ENCODE measurements at regions not wholly inside any gene's neighbourhood (a gene's known extent, or its start where the extent isn't known, plus 50 kb on each side); places are given as distances from the start of the nearest gene placed in this dataset.

DNA sequence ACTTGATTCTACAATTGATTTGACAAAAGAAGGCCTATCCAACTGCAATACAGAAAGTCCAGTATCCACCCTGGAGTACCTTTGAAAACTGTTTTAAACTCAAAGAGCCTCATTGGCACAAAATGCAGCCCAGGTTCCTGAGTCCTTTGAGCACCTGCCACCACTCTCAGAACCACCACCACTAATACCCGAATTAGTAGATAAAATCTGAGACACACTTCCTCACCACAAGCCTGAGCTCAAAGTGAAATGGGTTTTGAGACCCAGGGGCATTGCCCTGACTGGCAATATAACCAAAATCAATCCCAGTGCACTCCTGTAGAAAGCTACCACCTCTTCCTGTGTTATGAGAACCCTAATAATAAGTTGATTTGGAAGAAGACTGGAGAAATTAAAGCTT is 215.7 kb downstream of the CSNK2A3 start:
- no peak for DNase-seq (ENCODE audit: low spot score)

GRCh38 chr11:11135820-11136476 is 217.1 kb downstream of the CSNK2A3 start:
- DNase-seq (ENCODE audit: low spot score): no peak

DNA sequence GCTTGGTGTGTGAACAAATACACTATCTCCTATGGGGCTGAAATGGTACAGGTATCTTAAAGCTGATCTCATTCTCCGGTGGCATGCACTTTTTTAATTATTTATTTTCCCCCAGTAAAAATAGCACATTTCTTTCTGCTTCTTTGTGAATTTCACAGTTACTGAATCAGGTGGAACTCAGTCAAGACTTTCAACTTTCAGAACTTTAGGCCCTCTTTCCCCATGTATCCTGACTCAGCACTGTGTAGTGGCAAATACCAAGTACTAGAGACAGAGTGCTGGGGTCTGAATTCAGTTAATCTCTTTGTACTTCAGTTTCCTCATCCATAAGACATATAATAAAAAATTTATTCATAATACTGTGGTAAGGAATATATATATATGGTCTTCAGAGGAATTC is 223.9 kb downstream of the CSNK2A3 start:
- no peak for DNase-seq (ENCODE audit: low spot score)

DNA sequence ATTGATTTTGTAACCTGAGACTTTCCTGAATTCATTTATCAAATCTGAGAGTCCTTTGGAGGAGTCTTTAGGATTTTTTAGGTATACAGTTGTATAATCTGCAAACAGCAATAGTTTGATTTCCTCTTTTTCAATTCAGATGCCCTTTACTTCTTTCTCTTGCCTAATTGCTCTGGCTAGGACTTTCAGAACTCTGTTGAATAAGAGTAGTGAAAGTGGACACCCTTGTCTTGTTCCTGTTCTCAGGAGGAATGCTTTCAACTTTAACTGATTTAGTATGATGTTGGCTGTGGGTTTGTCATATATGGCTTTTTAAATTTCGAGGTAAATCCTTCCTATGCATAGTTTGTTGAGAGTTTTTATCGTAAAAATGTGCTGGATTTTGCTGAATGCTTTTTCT is 227.4 kb downstream of the CSNK2A3 start:
- no peak for DNase-seq (ENCODE audit: low spot score)

- no peak for DNase-seq (ENCODE audit: low spot score)
These were observed 230.3 kb downstream of the CSNK2A3 start for GRCh38 chr11:11122749-11123148.

GRCh38 chr11:11119917-11120316 is 233.1 kb downstream of the CSNK2A3 start:
- DNase-seq (ENCODE audit: low spot score): no peak

DNA sequence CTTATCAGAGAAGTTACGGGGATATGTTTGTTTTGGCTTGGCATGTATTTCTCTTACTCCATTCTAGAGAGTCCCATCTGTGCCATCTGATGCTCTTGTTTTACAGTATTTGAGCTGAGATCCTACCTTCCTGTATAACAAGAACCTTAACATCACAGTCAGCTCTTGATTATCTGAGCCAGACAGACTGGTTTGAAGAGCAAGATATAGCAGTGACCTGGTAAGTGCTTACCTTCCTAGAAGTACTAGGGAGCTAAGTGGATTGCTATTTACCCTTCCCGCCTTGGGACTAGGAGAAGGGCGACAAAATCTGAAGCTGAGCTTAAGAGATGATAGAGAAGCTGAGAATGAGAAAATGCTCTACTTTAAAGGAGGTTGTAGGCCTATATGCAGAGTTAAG is 235.3 kb downstream of the CSNK2A3 start:
- no peak for DNase-seq (ENCODE audit: low spot score)

DNA sequence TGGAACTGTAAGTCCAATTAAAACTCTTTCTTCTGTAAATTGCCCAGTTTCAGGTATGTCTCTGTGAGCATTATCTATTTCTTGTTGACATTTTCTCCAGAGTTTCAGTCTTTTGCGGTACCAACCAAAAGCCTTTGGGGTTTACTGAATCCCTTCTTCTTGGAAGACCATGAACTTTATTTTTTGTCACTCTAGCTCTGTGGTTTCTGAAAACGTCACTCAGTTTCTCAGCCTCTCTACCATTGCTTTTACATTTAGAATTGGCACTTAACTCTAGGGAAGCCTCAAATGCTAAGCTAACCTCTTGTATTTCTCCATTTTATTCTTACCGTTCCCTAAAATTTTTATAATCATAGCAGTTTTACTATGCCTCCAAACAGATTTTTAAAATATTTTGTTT is 237.6 kb downstream of the CSNK2A3 start:
- no peak for DNase-seq (ENCODE audit: low spot score)

GRCh38 chr11:11113626-11114025 is 239.4 kb downstream of the CSNK2A3 start:
- DNase-seq (ENCODE audit: low spot score): no peak

GRCh38 chr11:11108026-11108425 is 245.0 kb downstream of the CSNK2A3 start:
- DNase-seq (ENCODE audit: low spot score): no peak

GRCh38 chr11:11107076-11107723 is 245.8 kb downstream of the CSNK2A3 start:
- no peak for DNase-seq (ENCODE audit: low spot score)

DNA sequence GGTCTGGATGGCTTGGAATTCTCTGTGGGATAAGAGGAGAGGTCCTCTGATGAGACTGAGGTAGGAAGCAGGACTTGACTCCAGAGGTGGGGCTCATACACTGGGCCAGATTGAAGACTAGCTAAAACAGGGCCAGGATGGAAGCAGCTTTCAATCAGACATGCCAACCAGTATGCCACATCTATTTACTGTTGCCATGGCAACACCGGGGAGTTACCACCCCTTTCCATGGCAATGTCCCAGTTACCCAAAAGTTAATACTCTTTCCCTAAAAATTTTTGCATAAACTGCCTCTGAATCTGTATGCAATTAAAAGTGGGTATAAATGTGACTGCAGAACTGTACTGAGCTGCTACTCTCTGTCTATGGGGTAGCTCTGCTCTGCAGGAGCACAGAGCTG is 247.5 kb upstream of the ZBED5 start:
- DNase-seq (ENCODE audit: low spot score): no peak

DNA sequence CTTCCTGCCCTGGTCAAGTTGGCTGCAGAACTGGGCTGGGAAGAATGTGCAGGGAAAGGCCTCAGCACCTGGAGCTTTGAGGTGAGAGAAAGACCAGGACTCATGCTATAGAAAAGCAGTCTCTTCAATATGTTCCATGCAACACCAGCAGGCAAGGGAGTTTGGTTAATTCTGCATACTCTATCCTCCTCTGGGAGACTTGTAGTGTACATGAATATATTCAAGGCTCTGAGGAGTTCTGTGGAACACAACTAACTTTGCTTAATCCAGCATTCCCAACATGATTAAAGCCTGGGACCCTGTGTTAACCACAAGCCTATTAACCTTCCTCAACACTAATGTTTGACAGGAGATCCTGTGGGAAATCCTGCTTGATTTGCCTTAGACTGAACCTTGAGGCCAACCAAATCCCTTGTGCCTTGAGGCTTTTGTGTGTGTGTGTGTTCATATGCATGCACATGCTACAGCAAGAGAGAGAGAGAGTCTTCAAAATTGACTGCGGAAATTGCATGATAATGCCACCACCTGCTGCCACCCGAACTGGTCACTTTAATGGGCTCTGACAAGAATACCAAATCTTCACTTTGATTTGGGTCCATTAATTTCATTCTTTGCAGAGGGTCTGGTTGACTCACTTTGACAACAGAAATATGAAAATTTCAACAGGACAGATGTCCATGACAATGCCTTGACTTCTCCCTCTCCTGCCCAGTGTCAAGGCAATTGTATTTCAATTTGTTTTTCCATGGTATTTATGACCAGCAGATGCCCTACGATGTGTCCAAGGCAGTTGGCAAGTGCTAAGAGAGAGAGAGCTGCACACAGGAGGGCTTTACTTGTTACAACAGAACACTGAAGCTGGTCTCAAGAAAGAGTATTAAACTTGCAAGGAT is 238.2 kb upstream of the ZBED5 start:
- no peak for DNase-seq (ENCODE audit: low spot score)

GRCh38 chr11:11090495-11090894 is 232.6 kb upstream of the ZBED5 start:
- DNase-seq (ENCODE audit: low spot score): no peak

DNA sequence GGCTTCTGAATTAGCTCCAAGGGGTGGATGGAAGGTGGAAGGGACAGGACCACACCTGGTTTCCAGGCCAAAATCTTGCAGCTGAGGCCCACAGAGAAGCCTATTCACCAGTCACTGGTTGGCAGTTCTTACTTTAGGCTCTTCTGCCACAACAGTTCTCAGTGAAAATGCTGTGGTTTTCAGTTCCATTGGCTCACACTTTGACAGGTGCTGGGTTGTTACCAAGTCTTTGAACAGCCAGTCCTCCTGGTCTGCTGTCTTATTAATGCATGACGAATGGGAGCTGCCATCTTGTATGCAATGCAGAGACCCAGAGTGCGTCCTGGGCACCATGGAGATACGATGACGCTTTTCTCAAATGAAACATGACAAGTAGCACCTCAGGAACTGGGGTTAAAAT is 232.0 kb upstream of the ZBED5 start:
- no peak for DNase-seq (ENCODE audit: low spot score)

- no peak for DNase-seq (ENCODE audit: low spot score)
These were observed 229.1 kb upstream of the ZBED5 start for GRCh38 chr11:11086979-11087378.

DNA sequence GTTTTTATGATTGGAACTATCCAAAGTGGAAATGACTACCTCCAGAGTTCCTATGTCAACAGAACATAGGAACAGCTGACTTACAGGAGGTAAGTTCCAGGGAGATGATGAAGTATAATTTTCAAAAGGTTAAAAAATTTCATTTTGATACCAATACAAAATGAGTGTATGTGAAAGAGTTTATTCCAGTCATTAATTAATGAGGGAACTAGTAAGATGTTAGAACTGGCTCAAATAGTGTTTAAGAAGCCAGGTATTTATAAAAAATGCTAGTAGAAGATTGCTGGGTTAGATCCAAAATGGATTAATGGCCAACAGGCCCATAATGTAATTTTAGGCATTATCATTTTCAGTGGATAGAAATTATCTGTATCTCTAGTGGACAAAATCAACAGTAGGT is 227.7 kb upstream of the ZBED5 start:
- no peak for DNase-seq (ENCODE audit: low spot score)

- DNase-seq (ENCODE audit: low spot score): no peak
These were observed 226.5 kb upstream of the ZBED5 start for GRCh38 chr11:11084337-11084736.

DNA sequence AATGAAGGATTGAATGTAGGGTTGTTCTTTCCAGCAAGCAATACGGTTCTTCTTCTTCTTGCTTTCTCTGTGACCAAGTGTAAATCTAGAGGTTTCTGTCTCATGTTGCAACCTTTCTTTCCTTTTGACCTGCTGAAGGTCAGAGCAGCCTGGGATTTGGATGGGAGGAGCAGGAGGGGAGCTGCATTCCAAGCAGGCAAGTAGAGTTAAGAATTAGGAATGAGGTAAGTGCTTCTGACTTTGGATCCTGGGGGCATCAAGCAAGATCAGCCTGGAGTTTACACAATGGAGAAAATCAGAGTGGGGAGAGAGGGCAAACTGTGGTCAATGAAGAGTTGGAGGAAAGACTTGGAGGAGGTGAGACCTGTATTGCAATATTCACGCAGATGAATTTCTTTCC is 225.6 kb upstream of the ZBED5 start:
- no peak for DNase-seq (ENCODE audit: low spot score)

DNA sequence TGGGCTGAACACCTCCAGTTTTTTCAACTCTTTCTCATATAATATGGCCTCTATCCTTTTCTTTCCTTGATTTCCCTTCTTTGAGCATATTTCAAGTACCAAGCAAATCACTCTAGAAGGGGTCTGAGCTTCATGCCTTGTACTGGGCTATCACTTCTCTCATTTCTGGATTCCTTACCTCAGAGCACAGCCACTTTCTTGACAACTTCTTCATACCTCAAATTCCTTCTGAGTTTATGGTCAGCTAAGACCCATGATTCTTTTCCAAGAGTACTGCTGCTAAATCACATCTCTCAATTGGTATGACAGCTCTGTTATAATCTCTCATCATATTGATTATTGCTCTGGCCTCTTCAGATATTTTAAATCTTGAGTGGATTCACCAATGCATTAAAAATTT is 224.8 kb upstream of the ZBED5 start:
- DNase-seq (ENCODE audit: low spot score): no peak

DNA sequence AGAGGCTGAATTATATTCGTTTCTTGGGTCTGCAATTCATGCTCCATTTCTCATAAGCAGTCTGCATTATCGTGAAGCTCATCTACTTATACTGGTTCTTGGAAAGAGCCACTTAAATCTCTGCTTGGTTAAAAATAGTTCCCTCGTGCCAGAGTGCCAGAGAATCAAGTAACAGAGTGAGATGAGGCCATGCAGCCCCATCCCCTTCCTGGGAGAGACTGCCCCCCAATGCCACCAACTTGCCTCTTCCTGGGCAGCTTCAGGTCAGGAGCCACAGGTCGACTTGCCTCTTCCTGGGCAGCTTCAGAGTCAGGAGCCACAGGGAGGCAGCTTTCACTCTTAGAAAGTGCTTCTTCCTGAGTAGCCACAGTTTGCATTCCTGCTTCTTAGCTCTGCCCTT is 223.9 kb upstream of the ZBED5 start:
- no peak for DNase-seq (ENCODE audit: low spot score)

DNA sequence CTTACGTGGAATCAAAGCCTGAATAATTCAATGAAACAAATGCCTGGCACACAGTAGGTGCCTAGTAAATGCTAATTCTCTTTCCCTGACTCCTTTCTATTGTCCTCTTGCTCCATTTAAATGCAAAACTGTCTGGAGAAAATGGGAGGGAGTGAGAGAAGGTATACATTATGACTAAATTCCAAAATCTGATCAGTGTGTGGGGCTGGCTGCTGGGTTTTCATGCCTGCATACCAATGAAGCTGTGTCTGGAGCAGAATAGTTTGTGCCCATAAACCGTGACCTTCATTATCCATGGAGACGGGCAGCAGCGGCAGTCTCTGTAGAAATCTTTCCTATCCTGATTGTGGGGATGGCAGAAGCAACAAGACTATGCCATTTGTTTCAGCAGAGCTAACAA is 223.4 kb upstream of the ZBED5 start:
- DNase-seq (ENCODE audit: low spot score): no peak

Data from AG08395 (cell line).